ENCODE measurements at regions not wholly inside any gene's neighbourhood (a gene's known extent, or its start where the extent isn't known, plus 50 kb on each side); places are given as distances from the start of the nearest gene placed in this dataset.
"Not testable (repeated sequence)": the region's sequence is repeated elsewhere in the genome, so short reads cannot be mapped to it uniquely, and the experiment has no call there.

DNA sequence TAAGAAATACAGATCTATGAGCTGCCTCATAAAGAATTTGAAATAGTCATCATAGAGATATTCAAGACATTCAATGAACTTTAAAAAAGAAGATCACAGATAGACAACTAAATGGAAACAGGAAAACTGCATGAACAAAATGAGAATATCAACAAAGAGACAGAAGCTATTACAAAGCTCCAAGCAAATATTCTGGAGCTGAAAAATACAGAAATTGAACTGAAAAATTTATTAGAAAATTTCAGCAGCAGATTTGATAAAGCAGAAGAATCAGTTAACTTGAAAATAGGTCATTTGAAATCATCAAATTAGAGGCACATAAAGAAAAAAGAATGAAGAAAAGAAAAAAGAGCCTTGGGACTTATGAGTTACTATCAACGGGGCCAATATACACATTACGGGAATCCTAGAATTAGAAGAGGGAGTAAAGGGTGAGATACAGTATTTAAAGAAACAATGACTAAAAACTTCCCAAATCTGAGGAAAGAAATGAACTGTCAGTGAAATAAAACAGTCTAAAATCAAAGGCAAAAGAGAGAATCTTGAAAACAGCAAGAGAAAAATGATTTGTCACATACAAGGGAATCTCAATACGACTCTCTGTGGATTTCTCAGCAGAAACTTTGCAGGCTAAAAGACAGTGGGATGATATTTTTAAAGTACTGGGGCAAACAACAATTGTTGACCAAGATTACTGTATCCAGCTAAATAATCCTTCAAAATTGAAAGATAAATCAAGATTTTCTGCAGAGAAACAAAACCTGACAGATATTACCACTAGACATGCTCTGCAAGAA is 641.6 kb downstream of the ANKRD50 start:
- Histone ChIP-seq H3K4me1 (no peaks in the 10 kb centered on the region), H3K27ac (no peak overlapping the region), H3K36me3 (no peaks in the 10 kb centered on the region), H3K4me3 (no peak overlapping the region), H3K27me3 (no peaks in the 10 kb centered on the region), H3K9me3 (no peaks in the 10 kb centered on the region)
- 74% methylated on average over 3 of the region's 3 CpGs for WGBS (ENCODE audit: insufficient coverage, low coverage, low lambda C conversion rate, missing lambda C conversion rate)
- intact Hi-C loops (cut with DNase I) = no loop called here
- no peak for TF ChIP-seq CTCF (IDR thresholded peaks at IDR 0.05)
- TF ChIP-seq POLR2A (IDR thresholded peaks at IDR 0.05) = no peak
- no peak for ATAC-seq
- no peak for DNase-seq

DNA sequence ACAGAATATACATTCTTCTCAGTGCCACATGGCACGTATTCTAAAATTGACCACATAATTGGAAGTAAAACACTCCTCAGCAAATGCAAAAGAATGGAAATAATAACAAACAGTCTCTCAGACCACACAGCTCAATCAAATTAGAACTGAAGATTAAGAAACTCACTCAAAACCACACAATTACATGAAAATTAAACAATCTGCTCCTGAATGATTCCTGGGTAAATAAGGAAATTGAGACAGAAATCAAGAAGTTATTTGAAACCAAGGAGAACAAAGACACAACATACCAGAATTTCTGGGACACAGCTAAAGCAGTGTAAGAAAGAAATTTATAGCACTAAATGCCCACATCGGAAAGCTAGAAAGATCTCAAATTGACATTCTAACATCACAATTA is 637.3 kb downstream of the ANKRD50 start:
- H3K9me3 ChIP-seq; DNase-seq; H3K27ac ChIP-seq; ATAC-seq; intact Hi-C loops (cut with DNase I); H3K4me3 ChIP-seq; H3K36me3 ChIP-seq; H3K27me3 ChIP-seq; H3K4me1 ChIP-seq: not testable (repeated sequence)
- WGBS (ENCODE audit: insufficient coverage, low coverage, low lambda C conversion rate, missing lambda C conversion rate) = 62% methylated on average over 2 of the region's 2 CpGs

GRCh38 chr4:124079174-124079780 is 633.3 kb downstream of the ANKRD50 start:
- ATAC-seq = no peak
- H3K36me3 ChIP-seq = no peaks in the 10 kb centered on the region
- H3K9me3 ChIP-seq = no peaks in the 10 kb centered on the region
- no peak overlapping the region for H3K27ac ChIP-seq
- no peaks in the 10 kb centered on the region for H3K4me1 ChIP-seq
- no peaks in the 10 kb centered on the region for H3K27me3 ChIP-seq
- WGBS (ENCODE audit: insufficient coverage, low coverage, low lambda C conversion rate, missing lambda C conversion rate) = 27% methylated on average over 1 of the region's 1 CpG
- no peak for DNase-seq
- TF ChIP-seq CTCF (IDR thresholded peaks at IDR 0.05) (no peak), POLR2A (IDR thresholded peaks at IDR 0.05) (no peak)
- H3K4me3 ChIP-seq = no peak overlapping the region
- intact Hi-C loops (cut with DNase I) = no loop called here

GRCh38 chr4:124083711-124084110 is 628.8 kb downstream of the ANKRD50 start:
- no peaks in the 10 kb centered on the region for H3K36me3 ChIP-seq
- DNase-seq = no peak
- no peaks in the 10 kb centered on the region for H3K27me3 ChIP-seq
- H3K4me1 ChIP-seq = no peaks in the 10 kb centered on the region
- no peak overlapping the region for H3K27ac ChIP-seq
- H3K9me3 ChIP-seq = no peaks in the 10 kb centered on the region
- WGBS (ENCODE audit: insufficient coverage, low coverage, low lambda C conversion rate, missing lambda C conversion rate) = 28% methylated on average over 4 of the region's 4 CpGs
- TF ChIP-seq POLR2A (IDR thresholded peaks at IDR 0.05) = no peak
- no peak for TF ChIP-seq CTCF (IDR thresholded peaks at IDR 0.05)
- no peak for ATAC-seq
- intact Hi-C loops (cut with DNase I) = no loop called here
- H3K4me3 ChIP-seq = no peak overlapping the region

GRCh38 chr4:124085561-124086180 is 626.9 kb downstream of the ANKRD50 start:
- Histone ChIP-seq H3K36me3 (no peaks in the 10 kb centered on the region), H3K27me3 (no peaks in the 10 kb centered on the region), H3K4me3 (no peak overlapping the region), H3K9me3 (no peaks in the 10 kb centered on the region), H3K4me1 (no peaks in the 10 kb centered on the region), H3K27ac (no peak overlapping the region)
- ATAC-seq (no peak), DNase-seq (no peak)
- TF ChIP-seq POLR2A (IDR thresholded peaks at IDR 0.05) = no peak
- no peak for TF ChIP-seq CTCF (IDR thresholded peaks at IDR 0.05)
- 26% methylated on average over 3 of the region's 3 CpGs for WGBS (ENCODE audit: insufficient coverage, low coverage, low lambda C conversion rate, missing lambda C conversion rate)
- intact Hi-C loops (cut with DNase I) = no loop called here
